Liver (tissue), 3 donors: ENCODE measurements at regions not wholly inside any gene's neighbourhood (a gene's known extent, or its start where the extent isn't known, plus 50 kb on each side); places are given as distances from the start of the nearest gene placed in this dataset.

Experiments
- ATF3 ChIP-seq: IDR thresholded peaks from 2 replicates; pipeline ENCODE4 v1.6.1; 2016; ENCODE audit warnings: antibody characterized with exemption
- GABPA ChIP-seq, 2 donors: IDR thresholded peaks in 1 of 2; conservative IDR thresholded peaks in 1 of 2; 2 replicates each; pipeline ENCODE4 v1.6.1; 2016; ENCODE audit warnings: antibody characterized with exemption in 2 of 2, mild to moderate bottlenecking in 1 of 2, moderate library complexity in 1 of 2
- HNF4G ChIP-seq: IDR thresholded peaks from 2 replicates; pipeline ENCODE4 v1.6.1; 2016; ENCODE audit warnings: antibody characterized with exemption
- JUND ChIP-seq, 2 donors: IDR thresholded peaks; 2 replicates each; pipeline ENCODE4 v1.6.1; 2016; ENCODE audit warnings: antibody characterized with exemption in 2 of 2
- REST ChIP-seq: IDR thresholded peaks from 2 replicates; pipeline ENCODE4 v1.6.1; 2016; ENCODE audit warnings: antibody characterized with exemption, mild to moderate bottlenecking
- TAF1 ChIP-seq: conservative IDR thresholded peaks from 2 replicates; pipeline ENCODE4 v1.6.1; 2016; ENCODE audit warnings: antibody characterized with exemption, mild to moderate bottlenecking
- YY1 ChIP-seq: IDR thresholded peaks from 2 replicates; pipeline ENCODE4 v1.6.1; 2016; ENCODE audit warnings: antibody characterized with exemption, mild to moderate bottlenecking
- ZBTB33 ChIP-seq: IDR thresholded peaks from 2 replicates; pipeline ENCODE4 v1.6.1; 2016; ENCODE audit warnings: antibody characterized with exemption
- TF ChIP-seq, protein P1 (sequence below): fragments of 150-350 bp; IDR thresholded peaks from 2 replicates; pipeline ENCODE4 v1.5.1; 2017; ENCODE audit warnings: improper control_type of control experiment, low read depth, low read length; ENCODE audit not compliant: missing input control
- donor health status: healthy.
- donor health status: healthy.

DNA sequence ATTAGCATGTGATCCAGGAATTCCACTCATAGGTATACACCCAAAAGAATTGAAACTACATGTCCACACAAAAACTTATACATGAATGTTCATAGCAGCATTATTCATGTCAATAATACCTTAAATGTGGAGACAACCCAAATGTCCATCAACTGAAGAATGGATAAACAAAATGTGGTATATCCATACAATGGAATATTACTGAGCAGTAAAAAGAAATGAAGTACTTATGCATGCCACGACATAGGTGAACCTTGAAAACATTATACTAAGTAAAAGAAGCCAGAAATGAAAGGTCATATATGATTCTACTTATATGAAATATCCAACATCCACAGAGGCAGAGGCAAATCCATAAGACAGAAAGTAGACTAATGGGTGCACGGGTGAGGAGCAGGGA lies 159.9 kb downstream of the UNC5CL start:
- TF ChIP-seq, protein P1, sequence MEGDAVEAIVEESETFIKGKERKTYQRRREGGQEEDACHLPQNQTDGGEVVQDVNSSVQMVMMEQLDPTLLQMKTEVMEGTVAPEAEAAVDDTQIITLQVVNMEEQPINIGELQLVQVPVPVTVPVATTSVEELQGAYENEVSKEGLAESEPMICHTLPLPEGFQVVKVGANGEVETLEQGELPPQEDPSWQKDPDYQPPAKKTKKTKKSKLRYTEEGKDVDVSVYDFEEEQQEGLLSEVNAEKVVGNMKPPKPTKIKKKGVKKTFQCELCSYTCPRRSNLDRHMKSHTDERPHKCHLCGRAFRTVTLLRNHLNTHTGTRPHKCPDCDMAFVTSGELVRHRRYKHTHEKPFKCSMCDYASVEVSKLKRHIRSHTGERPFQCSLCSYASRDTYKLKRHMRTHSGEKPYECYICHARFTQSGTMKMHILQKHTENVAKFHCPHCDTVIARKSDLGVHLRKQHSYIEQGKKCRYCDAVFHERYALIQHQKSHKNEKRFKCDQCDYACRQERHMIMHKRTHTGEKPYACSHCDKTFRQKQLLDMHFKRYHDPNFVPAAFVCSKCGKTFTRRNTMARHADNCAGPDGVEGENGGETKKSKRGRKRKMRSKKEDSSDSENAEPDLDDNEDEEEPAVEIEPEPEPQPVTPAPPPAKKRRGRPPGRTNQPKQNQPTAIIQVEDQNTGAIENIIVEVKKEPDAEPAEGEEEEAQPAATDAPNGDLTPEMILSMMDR: no peak
- TF ChIP-seq REST (no peak), ATF3 (no peak), GABPA (IDR thresholded peaks at IDR 0.05 in 1 of 2, conservative IDR thresholded peaks at IDR 0.05 in 1 of 2) (no peak), ZBTB33 (no peak), TAF1 (no peak), YY1 (no peak), JUND (IDR thresholded peaks at IDR 0.05) (no peak), HNF4G (no peak)
